ENCODE measurements at regions not wholly inside any gene's neighbourhood (a gene's known extent, or its start where the extent isn't known, plus 50 kb on each side); places are given as distances from the start of the nearest gene placed in this dataset.
A peak's percentile ranks its signal among the peaks of the same experiment; 100 is the strongest.
"Not testable (repeated sequence)": the region's sequence is repeated elsewhere in the genome, so short reads cannot be mapped to it uniquely, and the experiment has no call there.

DNA sequence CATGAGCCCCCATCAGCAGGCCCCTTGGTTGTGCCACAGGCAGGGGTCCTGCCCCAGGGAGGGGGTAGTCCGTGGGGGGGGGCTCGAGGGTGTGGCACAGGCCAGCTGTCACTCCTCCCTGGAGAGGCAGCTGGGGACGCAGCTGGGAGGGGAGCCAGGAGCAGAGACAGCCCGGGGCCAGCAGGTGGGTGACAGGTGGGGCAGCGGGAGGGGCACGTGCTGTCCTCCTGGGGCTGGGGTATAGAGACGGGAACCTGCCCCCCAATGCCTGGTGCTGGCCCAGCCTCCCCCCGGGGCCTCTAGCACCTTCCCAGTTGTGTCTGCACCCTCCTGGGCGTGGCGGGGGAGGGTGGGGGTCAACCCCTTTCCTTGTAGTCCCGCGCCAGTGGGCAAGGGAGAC is 2966.9 kb downstream of the RPIA start:
- H3K4me3 ChIP-seq = peak overlapping the region in 1 of 2 donors; percentile 17
- not testable (repeated sequence) for H3K4me1 ChIP-seq; H3K9me3 ChIP-seq; H3K27me3 ChIP-seq; H3K27ac ChIP-seq; H3K36me3 ChIP-seq; DNase-seq (ENCODE audit: low spot score)

- not testable (repeated sequence) for H3K9me3 ChIP-seq; H3K4me1 ChIP-seq; H3K36me3 ChIP-seq; H3K27me3 ChIP-seq; DNase-seq (ENCODE audit: low spot score); H3K27ac ChIP-seq
- H3K4me3 ChIP-seq = peak overlapping the region in 1 of 2 donors; percentile 52
These were observed 2967.9 kb downstream of the RPIA start for GRCh38 chr2:91659189-91659916.

GRCh38 chr2:91659917-91660275 is 2968.4 kb downstream of the RPIA start:
- peak overlapping the region in 1 of 2 donors; percentile 52 for H3K4me3 ChIP-seq
- H3K27ac ChIP-seq = not testable (repeated sequence)

GRCh38 chr2:91667341-91667740 is 2975.9 kb downstream of the RPIA start:
- not testable (repeated sequence) for H3K9me3 ChIP-seq; H3K27me3 ChIP-seq; H3K4me1 ChIP-seq; H3K4me3 ChIP-seq; DNase-seq (ENCODE audit: low spot score); H3K27ac ChIP-seq; H3K36me3 ChIP-seq

More at GRCh38 chr2:91659917-91660275, 2968.4 kb downstream of the RPIA start:
- H3K4me1 ChIP-seq; H3K9me3 ChIP-seq; DNase-seq (ENCODE audit: low spot score); H3K36me3 ChIP-seq; H3K27me3 ChIP-seq: not testable (repeated sequence)

DNA sequence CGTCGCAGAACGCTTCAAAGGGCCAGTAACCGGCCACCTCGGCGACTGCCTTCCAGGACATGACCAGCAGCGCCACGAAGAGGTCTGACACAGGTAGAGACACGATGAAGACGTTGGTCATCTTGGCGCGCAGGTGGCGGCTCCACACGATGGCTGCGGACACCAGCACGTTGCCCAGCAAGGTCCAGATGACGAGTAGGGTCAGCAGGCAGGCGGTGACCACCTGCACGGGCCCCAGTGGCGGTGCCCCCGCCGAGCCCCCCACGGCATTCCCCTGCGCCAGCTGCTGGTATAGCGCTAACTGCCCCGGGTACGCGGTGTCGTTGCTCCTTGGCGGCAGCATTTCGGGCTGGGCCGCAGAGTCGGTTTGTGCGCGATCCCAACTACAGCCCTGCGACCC is 2994.1 kb downstream of the RPIA start:
- not testable (repeated sequence) for H3K27me3 ChIP-seq; H3K36me3 ChIP-seq; DNase-seq (ENCODE audit: low spot score); H3K9me3 ChIP-seq; H3K4me1 ChIP-seq; H3K27ac ChIP-seq; H3K4me3 ChIP-seq

GRCh38 chr2:91686046-91686445 is 2994.6 kb downstream of the RPIA start:
- H3K27ac ChIP-seq; H3K9me3 ChIP-seq; H3K4me1 ChIP-seq; H3K4me3 ChIP-seq; DNase-seq (ENCODE audit: low spot score); H3K36me3 ChIP-seq; H3K27me3 ChIP-seq: not testable (repeated sequence)

All from right atrium auricular region (tissue), 2 donors.